GM12878 (cell line): ENCODE measurements at regions not wholly inside any gene's neighbourhood (a gene's known extent, or its start where the extent isn't known, plus 50 kb on each side); places are given as distances from the start of the nearest gene placed in this dataset.
A peak's percentile ranks its signal among the peaks of the same experiment; 100 is the strongest.

Experiments
- BHLHE40 ChIP-seq, 2 experiments: fragments of 450-650 bp in 1 of 2; IDR thresholded peaks; 2 replicates each; pipeline ENCODE4 v1.6.1; 2011 to 2017; ENCODE audit warnings: low read depth in 2 of 2, borderline replicate concordance in 1 of 2, improper control_type of control experiment in 1 of 2, low read length in 1 of 2, mild to moderate bottlenecking in 1 of 2
- EGR1 ChIP-seq, 2 experiments: IDR thresholded peaks; 1 replicate in 1 of 2; 2 replicates in 1 of 2; pipeline ENCODE4 v1.6.1; 2011 to 2012; ENCODE audit warnings: low read depth in 2 of 2, low read length in 2 of 2, borderline replicate concordance in 1 of 2, mild to moderate bottlenecking in 1 of 2, moderate library complexity in 1 of 2
- EP300 ChIP-seq, 2 experiments: fragments of 150-350 bp in 1 of 2; IDR thresholded peaks; 2 replicates each; pipeline ENCODE4 v1.6.1; 2011 to 2012; ENCODE audit warnings: low read depth in 2 of 2, low read length in 2 of 2, borderline replicate concordance in 1 of 2, improper control_type of control experiment in 1 of 2, inconsistent platforms in 1 of 2; ENCODE audit not compliant: control insufficient read depth in 1 of 2
- FOS ChIP-seq: IDR thresholded peaks from 3 replicates; pipeline ENCODE4 v1.6.1; 2011; ENCODE audit warnings: borderline replicate concordance; ENCODE audit not compliant: insufficient read length; ENCODE audit errors: extremely low read depth
- FOXM1 ChIP-seq: IDR thresholded peaks from 2 replicates; pipeline ENCODE4 v1.6.1; 2012; ENCODE audit warnings: low read depth, mild to moderate bottlenecking, inconsistent platforms, low read length, moderate library complexity
- HSF1 ChIP-seq: fragments of 150-350 bp; IDR thresholded peaks from 2 replicates; pipeline ENCODE4 v1.6.1; 2014; ENCODE audit warnings: mild to moderate bottlenecking, low read depth, low read length
- IKZF1 ChIP-seq: fragments of 450-650 bp; conservative IDR thresholded peaks from 2 replicates; pipeline ENCODE4 v1.6.1; 2017; ENCODE audit warnings: antibody characterized with exemption, mild to moderate bottlenecking
- IKZF2 ChIP-seq, 2 experiments: fragments of 450-650 bp; IDR thresholded peaks; 2 replicates each; pipeline ENCODE4 v1.6.1; 2017; ENCODE audit warnings: mild to moderate bottlenecking in 2 of 2, moderate library complexity in 2 of 2
- JUND ChIP-seq: IDR thresholded peaks from 2 replicates; pipeline ENCODE4 v1.6.1; 2012; ENCODE audit warnings: low read depth, mild to moderate bottlenecking, low read length, improper control_type of control experiment, moderate library complexity
- MYC ChIP-seq: IDR thresholded peaks from 2 replicates; pipeline ENCODE4 v1.6.1; 2011; ENCODE audit warnings: mild to moderate bottlenecking, low read length, moderate library complexity, inconsistent platforms; ENCODE audit not compliant: insufficient read depth, insufficient replicate concordance, insufficient read length, severe bottlenecking
- NFYB ChIP-seq: IDR thresholded peaks from 2 replicates; pipeline ENCODE4 v1.6.1; 2011; ENCODE audit warnings: low read depth, mild to moderate bottlenecking, low read length, improper control_type of control experiment, moderate library complexity; ENCODE audit not compliant: insufficient read depth
- NRF1 ChIP-seq: conservative IDR thresholded peaks from 2 replicates; pipeline ENCODE4 v1.6.1; 2011; ENCODE audit warnings: mild to moderate bottlenecking, low read depth, low read length, improper control_type of control experiment
- PML ChIP-seq: IDR thresholded peaks from 2 replicates; pipeline ENCODE4 v1.6.1; 2012; ENCODE audit warnings: low read length, inconsistent platforms
- POLR2A ChIP-seq: IDR thresholded peaks from 2 replicates; pipeline ENCODE4 v1.6.1; 2011; ENCODE audit warnings: low read depth, mild to moderate bottlenecking, low read length
- RFX5 ChIP-seq: IDR thresholded peaks from 2 replicates; pipeline ENCODE4 v1.6.1; 2011; ENCODE audit warnings: low read depth, low read length, improper control_type of control experiment
- SMAD1 ChIP-seq: fragments of 450-650 bp; IDR thresholded peaks from 2 replicates; pipeline ENCODE4 v1.6.1; 2018; ENCODE audit warnings: mild to moderate bottlenecking, low read depth; ENCODE audit not compliant: partially characterized antibody
- SPI1 ChIP-seq: IDR thresholded peaks from 2 replicates; pipeline ENCODE4 v1.6.1; 2011; ENCODE audit warnings: low read depth, mild to moderate bottlenecking, low read length, moderate library complexity, borderline replicate concordance; ENCODE audit not compliant: insufficient read depth
- SREBF2 ChIP-seq: IDR thresholded peaks from 2 replicates; pipeline ENCODE4 v1.6.1; 2012; ENCODE audit warnings: mild to moderate bottlenecking, low read length
- STAT1 ChIP-seq: fragments of 450-650 bp; conservative IDR thresholded peaks from 2 replicates; pipeline ENCODE4 v1.6.1; 2014; ENCODE audit warnings: antibody characterized with exemption, mild to moderate bottlenecking
- TCF3 ChIP-seq: IDR thresholded peaks from 2 replicates; pipeline ENCODE4 v1.6.1; 2012; ENCODE audit warnings: low read depth, mild to moderate bottlenecking, low read length, borderline replicate concordance; ENCODE audit not compliant: insufficient read depth
- YY1 ChIP-seq: IDR thresholded peaks from 2 replicates; pipeline ENCODE4 v1.6.1; 2011; ENCODE audit warnings: low read depth, mild to moderate bottlenecking, low read length
- ZBTB4 ChIP-seq: fragments of 450-650 bp; formaldehyde crosslinking; IDR thresholded peaks from 2 replicates; pipeline ENCODE4 v1.4.0; 2022; ENCODE audit warnings: mild to moderate bottlenecking, moderate library complexity
- ZNF207 ChIP-seq: fragments of 450-650 bp; IDR thresholded peaks from 2 replicates; pipeline ENCODE4 v1.6.1; 2014; ENCODE audit warnings: antibody characterized with exemption, mild to moderate bottlenecking, borderline replicate concordance
- ZNF274 ChIP-seq: IDR thresholded peaks from one replicate; pipeline ENCODE4 v1.8.0; 2011; ENCODE audit not compliant: insufficient read length, insufficient read depth
- ZNF622 ChIP-seq: fragments of 450-650 bp; IDR thresholded peaks from 2 replicates; pipeline ENCODE4 v1.6.1; 2017; ENCODE audit warnings: mild to moderate bottlenecking, inconsistent platforms
- TF ChIP-seq, protein P1 (sequence below): fragments of 450-650 bp; conservative IDR thresholded peaks from 2 replicates; pipeline ENCODE4 v1.6.1; 2017; ENCODE audit warnings: mild to moderate bottlenecking, moderate library complexity

DNA sequence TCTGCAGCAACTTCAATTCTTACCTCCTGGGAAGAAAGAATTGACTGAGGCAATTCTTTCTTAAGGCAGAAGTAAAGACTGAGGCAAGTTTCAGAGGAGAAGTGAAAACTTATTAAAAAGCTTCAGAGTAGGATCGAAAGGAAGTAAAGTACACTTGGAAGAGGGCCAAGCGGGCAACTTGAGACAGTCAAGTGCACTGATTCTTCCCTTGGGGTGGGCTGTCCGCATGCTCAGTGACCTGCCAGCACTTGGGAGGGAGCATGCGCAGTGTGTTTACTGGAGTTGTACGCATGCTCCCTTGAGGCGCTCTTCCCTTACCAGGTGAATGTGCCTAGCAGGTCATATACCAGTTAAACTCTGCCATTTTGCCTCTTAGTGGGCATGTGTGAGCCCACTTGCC is 55.3 kb upstream of the NBPF3 start (continued):
- TF ChIP-seq HSF1 (no peak), SPI1 (peak; percentile 72; the same call in 1 of the 2 replicates), MYC (no peak), TCF3 (no peak), STAT1 (no peak), ZNF274 (no peak), YY1 (no peak), SREBF2 (no peak), ZBTB4 (no peak), IKZF1 (peak; percentile 33), SMAD1 (peak; percentile 82), NRF1 (0 out of 2 replicates have a peak, but pooled peaks have one; percentile 25), EGR1 (IDR thresholded peaks at IDR 0.05; ENCODE audit: borderline replicate concordance in 1 of 2, low read depth in 2 of 2, low read length in 2 of 2) (no peak), JUND (no peak), ZNF207 (no peak), IKZF2 (IDR thresholded peaks at IDR 0.05) (peak in 1 of 2 experiments; percentile 36; a peak in 3 of 4 replicates), RFX5 (no peak), NFYB (no peak), PML (no peak), FOXM1 (no peak), ZNF622 (no peak), FOS (no peak), POLR2A (no peak), BHLHE40 (IDR thresholded peaks at IDR 0.05; ENCODE audit: borderline replicate concordance in 1 of 2, low read depth in 2 of 2, low read length in 1 of 2) (no peak), EP300 (IDR thresholded peaks at IDR 0.05; ENCODE audit: borderline replicate concordance in 1 of 2, control insufficient read depth in 1 of 2, low read depth in 2 of 2, low read length in 2 of 2) (no peak)
- TF ChIP-seq, protein P1, sequence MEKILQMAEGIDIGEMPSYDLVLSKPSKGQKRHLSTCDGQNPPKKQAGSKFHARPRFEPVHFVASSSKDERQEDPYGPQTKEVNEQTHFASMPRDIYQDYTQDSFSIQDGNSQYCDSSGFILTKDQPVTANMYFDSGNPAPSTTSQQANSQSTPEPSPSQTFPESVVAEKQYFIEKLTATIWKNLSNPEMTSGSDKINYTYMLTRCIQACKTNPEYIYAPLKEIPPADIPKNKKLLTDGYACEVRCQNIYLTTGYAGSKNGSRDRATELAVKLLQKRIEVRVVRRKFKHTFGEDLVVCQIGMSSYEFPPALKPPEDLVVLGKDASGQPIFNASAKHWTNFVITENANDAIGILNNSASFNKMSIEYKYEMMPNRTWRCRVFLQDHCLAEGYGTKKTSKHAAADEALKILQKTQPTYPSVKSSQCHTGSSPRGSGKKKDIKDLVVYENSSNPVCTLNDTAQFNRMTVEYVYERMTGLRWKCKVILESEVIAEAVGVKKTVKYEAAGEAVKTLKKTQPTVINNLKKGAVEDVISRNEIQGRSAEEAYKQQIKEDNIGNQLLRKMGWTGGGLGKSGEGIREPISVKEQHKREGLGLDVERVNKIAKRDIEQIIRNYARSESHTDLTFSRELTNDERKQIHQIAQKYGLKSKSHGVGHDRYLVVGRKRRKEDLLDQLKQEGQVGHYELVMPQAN: no peak
